ENCODE measurements at regions not wholly inside any gene's neighbourhood (a gene's known extent, or its start where the extent isn't known, plus 50 kb on each side); places are given as distances from the start of the nearest gene placed in this dataset.

- H3K4me3 ChIP-seq (replicated peaks in 1 of 3; ENCODE audit: low read depth in 2 of 3, low read length in 3 of 3) = no peak overlapping the region
- H3K4me2 ChIP-seq (replicated peaks; ENCODE audit: extremely low read depth, low read length, poor library complexity, severe bottlenecking) = no peak overlapping the region
- H3K9me3 ChIP-seq (replicated peaks in 1 of 2; ENCODE audit: control insufficient read depth in 1 of 2, insufficient read depth in 1 of 2, low read length in 2 of 2) = peaks cover 0 to 5% of the 10 kb centered on the region in 2 donors
- no peak for DNase-seq
- no peaks in the 10 kb centered on the region for H4K20me1 ChIP-seq (ENCODE audit: insufficient read depth, low read length)
- Mint-ChIP-seq H3K9me3 (peaks cover 2 to 5% (median 3%) of the 10 kb centered on the region in 7 donors), H3K36me3 (no peaks in the 10 kb centered on the region), H3K4me1 (peaks cover 2% of the 10 kb centered on the region), H3K27me3 (ENCODE audit: low read depth in 3 of 3) (no peaks in the 10 kb centered on the region), H3K27ac (no peak overlapping the region), H3K4me3 (no peak overlapping the region)
- no peaks in the 10 kb centered on the region for H3K79me2 ChIP-seq (ENCODE audit: insufficient read depth, low read length)
- no peak overlapping the region for H3K9ac ChIP-seq (ENCODE audit: insufficient read depth, low read length, poor library complexity, severe bottlenecking)
- 88% methylated on average over 2 of the region's 2 CpGs for WGBS (ENCODE audit: insufficient coverage)
- H3K36me3 ChIP-seq (replicated peaks in 1 of 2; ENCODE audit: control insufficient read depth in 1 of 2, insufficient read depth in 2 of 2, low read length in 2 of 2) = no peaks in the 10 kb centered on the region
- no peak overlapping the region for H2AFZ ChIP-seq (ENCODE audit: insufficient read depth, low read depth, low read length, poor library complexity, severe bottlenecking)
- H3K27ac ChIP-seq (ENCODE audit: low read depth in 1 of 2, low read length in 2 of 2) = no peak overlapping the region
- H3K27me3 ChIP-seq (ENCODE audit: control insufficient read depth in 2 of 2, insufficient read depth in 2 of 2, low read length in 2 of 2) = no peaks in the 10 kb centered on the region
- H3K4me1 ChIP-seq (ENCODE audit: control insufficient read depth in 1 of 2, insufficient read depth in 2 of 2, low read length in 2 of 2) = no peaks in the 10 kb centered on the region
- intact Hi-C loops (cut with micrococcal nuclease) = no loop called here
- TF ChIP-seq CTCF (IDR thresholded peaks at IDR 0.05) = no peak
These were observed 316.7 kb upstream of the SLC30A5 start for GRCh38 chr5:68777135-68777534.

- no peak overlapping the region for H3K9ac ChIP-seq (ENCODE audit: insufficient read depth, low read length, poor library complexity, severe bottlenecking)
- H3K36me3 ChIP-seq (replicated peaks in 1 of 2; ENCODE audit: control insufficient read depth in 1 of 2, insufficient read depth in 2 of 2, low read length in 2 of 2) = no peaks in the 10 kb centered on the region
- no peak for TF ChIP-seq CTCF (IDR thresholded peaks at IDR 0.05)
- intact Hi-C loops (cut with micrococcal nuclease) = no loop called here
- DNase-seq = no peak
- Mint-ChIP-seq H3K27me3 (ENCODE audit: low read depth in 3 of 3) (no peaks in the 10 kb centered on the region), H3K27ac (no peak overlapping the region), H3K4me3 (no peak overlapping the region), H3K9me3 (peaks cover 2 to 5% (median 3%) of the 10 kb centered on the region in 7 donors), H3K36me3 (no peaks in the 10 kb centered on the region), H3K4me1 (peaks cover 2% of the 10 kb centered on the region)
- H3K9me3 ChIP-seq (replicated peaks in 1 of 2; ENCODE audit: control insufficient read depth in 1 of 2, insufficient read depth in 1 of 2, low read length in 2 of 2) = peaks cover 0 to 5% of the 10 kb centered on the region in 2 donors
- H3K4me2 ChIP-seq (replicated peaks; ENCODE audit: extremely low read depth, low read length, poor library complexity, severe bottlenecking) = no peak overlapping the region
- no peaks in the 10 kb centered on the region for H3K27me3 ChIP-seq (ENCODE audit: control insufficient read depth in 2 of 2, insufficient read depth in 2 of 2, low read length in 2 of 2)
- no peak overlapping the region for H3K27ac ChIP-seq (ENCODE audit: low read depth in 1 of 2, low read length in 2 of 2)
- H3K79me2 ChIP-seq (ENCODE audit: insufficient read depth, low read length) = no peaks in the 10 kb centered on the region
- no peaks in the 10 kb centered on the region for H4K20me1 ChIP-seq (ENCODE audit: insufficient read depth, low read length)
- no peak overlapping the region for H2AFZ ChIP-seq (ENCODE audit: insufficient read depth, low read depth, low read length, poor library complexity, severe bottlenecking)
- no peaks in the 10 kb centered on the region for H3K4me1 ChIP-seq (ENCODE audit: control insufficient read depth in 1 of 2, insufficient read depth in 2 of 2, low read length in 2 of 2)
- H3K4me3 ChIP-seq (replicated peaks in 1 of 3; ENCODE audit: low read depth in 2 of 3, low read length in 3 of 3) = no peak overlapping the region
These were observed 315.3 kb upstream of the SLC30A5 start for GRCh38 chr5:68778484-68778883.

Data from CD14-positive monocyte (primary cell).